BE2C (cell line): ENCODE measurements at regions not wholly inside any gene's neighbourhood (a gene's known extent, or its start where the extent isn't known, plus 50 kb on each side); places are given as distances from the start of the nearest gene placed in this dataset.

ENCODE experiments used
- DNase-seq: peaks from one replicate; pipeline ENCODE4 v3.0.0-alpha.2; 2020
- H3K27me3 ChIP-seq: fragments of 250-450 bp; sonication (Bioruptor Pico); 2 replicates; pipeline ENCODE4 v1.5.1; 2020; ENCODE audit warnings: mild to moderate bottlenecking
- H3K36me3 ChIP-seq: fragments of 250-450 bp; sonication (Bioruptor Pico); 2 replicates; pipeline ENCODE4 v1.5.1; 2020; ENCODE audit warnings: mild to moderate bottlenecking
- H3K4me1 ChIP-seq: fragments of 250-450 bp; sonication (Bioruptor Pico); 2 replicates; pipeline ENCODE4 v1.5.1; 2020
- H3K4me3 ChIP-seq: 2 replicates; pipeline ENCODE4 v1.5.1; 2011; ENCODE audit warnings: low read depth, low read length
- H3K9me3 ChIP-seq: fragments of 250-450 bp; sonication (Bioruptor Pico); 2 replicates; pipeline ENCODE4 v1.5.1; 2020
- TF ChIP-seq, protein P1 (sequence below): IDR thresholded peaks from 2 replicates; pipeline ENCODE4 v1.5.1; 2012; ENCODE audit warnings: mild to moderate bottlenecking, low read depth, low read length

- Histone ChIP-seq H3K9me3 (no peaks in the 10 kb centered on the region), H3K36me3 (no peaks in the 10 kb centered on the region), H3K4me1 (no peaks in the 10 kb centered on the region), H3K27me3 (no peaks in the 10 kb centered on the region), H3K4me3 (no peak overlapping the region)
- DNase-seq, result no peak
- TF ChIP-seq, protein P1, sequence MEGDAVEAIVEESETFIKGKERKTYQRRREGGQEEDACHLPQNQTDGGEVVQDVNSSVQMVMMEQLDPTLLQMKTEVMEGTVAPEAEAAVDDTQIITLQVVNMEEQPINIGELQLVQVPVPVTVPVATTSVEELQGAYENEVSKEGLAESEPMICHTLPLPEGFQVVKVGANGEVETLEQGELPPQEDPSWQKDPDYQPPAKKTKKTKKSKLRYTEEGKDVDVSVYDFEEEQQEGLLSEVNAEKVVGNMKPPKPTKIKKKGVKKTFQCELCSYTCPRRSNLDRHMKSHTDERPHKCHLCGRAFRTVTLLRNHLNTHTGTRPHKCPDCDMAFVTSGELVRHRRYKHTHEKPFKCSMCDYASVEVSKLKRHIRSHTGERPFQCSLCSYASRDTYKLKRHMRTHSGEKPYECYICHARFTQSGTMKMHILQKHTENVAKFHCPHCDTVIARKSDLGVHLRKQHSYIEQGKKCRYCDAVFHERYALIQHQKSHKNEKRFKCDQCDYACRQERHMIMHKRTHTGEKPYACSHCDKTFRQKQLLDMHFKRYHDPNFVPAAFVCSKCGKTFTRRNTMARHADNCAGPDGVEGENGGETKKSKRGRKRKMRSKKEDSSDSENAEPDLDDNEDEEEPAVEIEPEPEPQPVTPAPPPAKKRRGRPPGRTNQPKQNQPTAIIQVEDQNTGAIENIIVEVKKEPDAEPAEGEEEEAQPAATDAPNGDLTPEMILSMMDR, result no peak
Observed at GRCh38 chr18:24968238-24968775, 383.7 kb downstream of the ZNF521 start.

- Histone ChIP-seq H3K4me3 (no peak overlapping the region), H3K36me3 (no peaks in the 10 kb centered on the region), H3K4me1 (no peaks in the 10 kb centered on the region), H3K9me3 (no peaks in the 10 kb centered on the region), H3K27me3 (no peaks in the 10 kb centered on the region)
- TF ChIP-seq, protein P1, result no peak
- DNase-seq, result no peak
Observed at GRCh38 chr18:24972577-24972976, 379.4 kb downstream of the ZNF521 start.

DNA sequence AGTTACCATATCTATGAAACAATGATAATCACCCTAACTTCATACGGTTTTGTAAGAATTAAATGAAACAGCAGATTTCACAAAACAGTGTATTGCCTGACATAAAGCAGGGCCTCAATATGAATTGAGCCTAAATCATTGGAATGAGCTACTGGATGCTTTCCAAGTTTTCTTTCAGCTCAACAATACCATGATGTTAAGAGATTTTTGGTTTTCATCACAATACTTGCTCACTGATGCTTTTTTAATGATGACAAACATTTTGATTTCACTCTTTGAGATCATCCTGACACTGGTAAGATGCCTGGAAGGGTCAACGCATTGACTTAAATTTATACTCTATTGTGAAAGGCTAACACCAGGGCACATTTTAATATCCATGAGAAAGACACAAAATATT is 377.5 kb downstream of the ZNF521 start:
- DNase-seq, result no peak
- Histone ChIP-seq H3K27me3 (no peaks in the 10 kb centered on the region), H3K9me3 (no peaks in the 10 kb centered on the region), H3K36me3 (no peaks in the 10 kb centered on the region), H3K4me1 (no peaks in the 10 kb centered on the region), H3K4me3 (no peak overlapping the region)
- TF ChIP-seq, protein P1, result no peak

DNA sequence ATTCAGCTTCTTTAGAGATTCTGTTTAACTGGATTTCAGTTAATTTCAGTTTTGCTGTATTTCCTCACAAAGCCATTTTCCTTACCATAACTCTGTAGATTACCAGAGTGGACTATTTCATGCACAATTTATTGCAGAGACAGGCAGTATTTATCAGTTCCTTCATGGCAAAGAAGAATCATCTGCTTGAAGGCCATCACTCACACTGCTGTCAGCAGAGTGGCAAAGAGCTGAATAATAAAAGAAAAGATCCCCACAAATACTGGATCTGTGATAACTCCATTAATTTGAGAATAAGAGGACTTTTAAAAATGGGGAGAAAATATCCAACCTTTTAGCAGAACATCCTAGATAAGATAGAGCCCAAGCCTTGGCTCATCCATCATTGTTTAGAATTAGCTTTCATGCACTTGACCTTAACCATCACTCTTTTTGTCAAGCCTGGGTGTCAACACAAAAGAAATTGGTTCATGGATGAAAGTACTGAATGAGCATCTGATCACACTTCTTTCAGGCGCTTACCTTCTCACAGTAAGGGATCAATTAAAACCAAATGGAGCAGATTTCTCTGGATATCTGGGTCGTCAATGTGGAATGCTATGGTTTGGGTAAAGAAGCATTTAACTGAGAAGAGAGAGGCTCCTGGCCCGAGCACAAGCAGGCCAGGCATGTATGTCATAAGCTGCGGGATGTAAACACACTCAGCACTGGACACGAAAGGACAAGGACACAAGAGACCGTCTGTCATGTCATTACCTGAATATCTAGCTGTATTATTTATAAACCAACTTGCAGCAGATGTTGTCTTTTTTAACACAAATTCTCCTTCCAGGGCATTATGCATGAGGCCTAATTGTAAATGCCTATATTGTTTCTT is 376.2 kb downstream of the ZNF521 start:
- Histone ChIP-seq H3K27me3 (no peaks in the 10 kb centered on the region), H3K36me3 (no peaks in the 10 kb centered on the region), H3K9me3 (no peaks in the 10 kb centered on the region), H3K4me3 (no peak overlapping the region), H3K4me1 (no peaks in the 10 kb centered on the region)
- TF ChIP-seq, protein P1, result no peak
- DNase-seq, result no peak

- Histone ChIP-seq H3K36me3 (no peaks in the 10 kb centered on the region), H3K4me3 (no peak overlapping the region), H3K27me3 (no peaks in the 10 kb centered on the region), H3K4me1 (no peaks in the 10 kb centered on the region), H3K9me3 (no peaks in the 10 kb centered on the region)
- DNase-seq, result no peak
- TF ChIP-seq, protein P1, result no peak
Observed at GRCh38 chr18:24976502-24976901, 375.5 kb downstream of the ZNF521 start.

GRCh38 chr18:24979235-24979634 is 372.7 kb downstream of the ZNF521 start:
- TF ChIP-seq, protein P1, result no peak
- no peak overlapping the region for H3K4me3 ChIP-seq
- no peaks in the 10 kb centered on the region for H3K27me3 ChIP-seq
- H3K4me1 ChIP-seq, result no peaks in the 10 kb centered on the region
- no peaks in the 10 kb centered on the region for H3K9me3 ChIP-seq
- no peak for DNase-seq
- H3K36me3 ChIP-seq, result no peaks in the 10 kb centered on the region
